BE2C (cell line): ENCODE measurements at regions not wholly inside any gene's neighbourhood (a gene's known extent, or its start where the extent isn't known, plus 50 kb on each side); places are given as distances from the start of the nearest gene placed in this dataset.

Experiments
- DNase-seq: peaks from one replicate; pipeline ENCODE4 v3.0.0-alpha.2; 2020
- H3K27me3 ChIP-seq: fragments of 250-450 bp; sonication (Bioruptor Pico); 2 replicates; pipeline ENCODE4 v1.5.1; 2020; ENCODE audit warnings: mild to moderate bottlenecking
- H3K36me3 ChIP-seq: fragments of 250-450 bp; sonication (Bioruptor Pico); 2 replicates; pipeline ENCODE4 v1.5.1; 2020; ENCODE audit warnings: mild to moderate bottlenecking
- H3K4me1 ChIP-seq: fragments of 250-450 bp; sonication (Bioruptor Pico); 2 replicates; pipeline ENCODE4 v1.5.1; 2020
- H3K4me3 ChIP-seq: 2 replicates; pipeline ENCODE4 v1.5.1; 2011; ENCODE audit warnings: low read depth, low read length
- H3K9me3 ChIP-seq: fragments of 250-450 bp; sonication (Bioruptor Pico); 2 replicates; pipeline ENCODE4 v1.5.1; 2020
- TF ChIP-seq, protein P1 (sequence below): IDR thresholded peaks from 2 replicates; pipeline ENCODE4 v1.5.1; 2012; ENCODE audit warnings: mild to moderate bottlenecking, low read depth, low read length

DNA sequence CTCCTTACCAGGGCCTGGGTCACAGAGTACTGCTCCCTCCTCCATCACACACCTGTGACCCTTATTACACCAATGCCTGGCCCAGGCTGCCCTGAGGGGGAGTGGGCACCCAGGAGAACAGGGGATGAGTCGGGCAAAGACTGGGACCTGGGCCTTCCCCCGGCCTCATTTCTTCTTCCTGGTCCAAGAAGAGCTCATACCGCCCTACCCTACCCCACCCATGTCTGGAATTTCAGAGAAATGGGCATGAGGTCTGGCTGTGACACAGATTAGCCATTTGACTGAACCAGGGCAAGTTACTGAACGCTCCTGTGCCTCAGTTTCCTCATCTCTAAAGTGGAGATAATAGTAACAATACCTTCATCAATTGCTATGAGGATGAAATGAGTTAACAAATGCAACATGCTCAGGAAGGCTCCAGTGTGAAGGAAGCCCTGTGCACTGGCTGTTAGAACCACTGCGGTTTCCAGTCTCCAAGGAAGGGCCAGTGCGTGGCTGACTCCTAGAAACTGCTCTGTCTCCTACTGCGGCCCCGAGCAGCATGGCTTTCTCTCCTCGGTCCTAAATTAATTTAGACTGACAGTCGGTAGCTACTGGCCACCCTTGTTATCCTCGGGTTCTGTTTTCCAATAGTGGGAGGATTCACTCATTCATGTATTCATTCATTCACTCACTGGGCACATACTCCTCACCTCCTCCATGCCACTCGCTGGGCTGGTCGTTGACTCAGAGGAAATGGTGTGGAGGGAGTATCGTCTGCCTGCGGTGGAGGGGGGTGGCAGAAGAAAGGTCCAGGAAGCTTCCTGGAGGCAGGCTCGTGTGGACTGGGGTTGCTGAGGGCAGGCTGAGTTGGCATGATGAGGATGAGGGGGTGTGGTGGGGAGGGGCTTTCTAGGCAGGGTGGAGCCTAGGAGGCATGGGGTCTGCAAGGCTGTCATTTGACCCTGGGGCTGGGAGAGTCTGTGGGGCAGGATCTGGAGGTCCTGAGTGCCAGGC, 175.6 kb downstream of the GLI2 start:
- no peaks in the 10 kb centered on the region for H3K27me3 ChIP-seq
- DNase-seq: no peak
- TF ChIP-seq, protein P1, sequence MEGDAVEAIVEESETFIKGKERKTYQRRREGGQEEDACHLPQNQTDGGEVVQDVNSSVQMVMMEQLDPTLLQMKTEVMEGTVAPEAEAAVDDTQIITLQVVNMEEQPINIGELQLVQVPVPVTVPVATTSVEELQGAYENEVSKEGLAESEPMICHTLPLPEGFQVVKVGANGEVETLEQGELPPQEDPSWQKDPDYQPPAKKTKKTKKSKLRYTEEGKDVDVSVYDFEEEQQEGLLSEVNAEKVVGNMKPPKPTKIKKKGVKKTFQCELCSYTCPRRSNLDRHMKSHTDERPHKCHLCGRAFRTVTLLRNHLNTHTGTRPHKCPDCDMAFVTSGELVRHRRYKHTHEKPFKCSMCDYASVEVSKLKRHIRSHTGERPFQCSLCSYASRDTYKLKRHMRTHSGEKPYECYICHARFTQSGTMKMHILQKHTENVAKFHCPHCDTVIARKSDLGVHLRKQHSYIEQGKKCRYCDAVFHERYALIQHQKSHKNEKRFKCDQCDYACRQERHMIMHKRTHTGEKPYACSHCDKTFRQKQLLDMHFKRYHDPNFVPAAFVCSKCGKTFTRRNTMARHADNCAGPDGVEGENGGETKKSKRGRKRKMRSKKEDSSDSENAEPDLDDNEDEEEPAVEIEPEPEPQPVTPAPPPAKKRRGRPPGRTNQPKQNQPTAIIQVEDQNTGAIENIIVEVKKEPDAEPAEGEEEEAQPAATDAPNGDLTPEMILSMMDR: no peak
- H3K4me3 ChIP-seq: no peak overlapping the region
- peaks cover 21% of the 10 kb centered on the region for H3K4me1 ChIP-seq
- no peaks in the 10 kb centered on the region for H3K36me3 ChIP-seq
- no peaks in the 10 kb centered on the region for H3K9me3 ChIP-seq

DNA sequence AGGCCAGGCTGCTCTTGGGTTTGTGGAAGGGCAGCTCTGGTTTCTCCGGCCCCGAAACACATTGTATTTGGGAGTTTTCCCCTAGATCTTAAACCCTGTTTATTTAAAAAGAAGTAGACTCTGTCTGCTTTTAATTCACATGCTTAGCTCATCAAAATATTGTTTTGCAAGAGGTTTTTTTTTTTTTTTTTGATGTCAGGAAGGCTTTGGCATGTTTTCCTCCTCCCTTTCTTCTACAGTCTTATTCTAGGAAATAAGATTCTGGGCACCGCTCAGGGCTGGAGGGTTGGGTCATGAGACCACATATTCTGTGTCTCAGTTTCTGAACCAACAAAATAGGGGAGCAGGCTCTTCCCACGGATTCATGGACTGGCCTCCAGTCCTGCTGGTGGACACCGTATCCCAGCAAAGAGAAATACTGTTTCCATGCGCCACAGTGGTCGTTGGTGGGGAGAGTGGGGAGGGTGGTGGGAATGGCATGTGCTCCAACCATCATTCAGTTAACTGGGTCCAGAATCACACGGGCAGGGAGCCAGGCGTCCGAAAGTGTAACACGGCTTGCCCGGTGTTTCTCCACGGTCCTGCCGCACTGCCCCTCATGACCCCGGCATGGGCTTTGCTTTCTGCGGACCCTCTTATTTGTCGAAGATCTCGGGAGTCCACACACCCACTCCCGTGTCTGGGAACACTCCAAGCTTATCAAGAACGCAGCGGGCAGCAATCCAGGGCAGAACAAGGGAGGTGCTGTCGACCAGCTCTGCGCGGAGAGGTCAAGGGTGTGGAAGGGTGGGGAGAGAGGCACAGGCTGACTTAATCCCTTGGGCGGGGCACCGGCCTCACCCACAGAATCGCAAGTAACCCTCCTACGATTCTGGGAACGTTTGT, 176.7 kb downstream of the GLI2 start:
- H3K4me1 ChIP-seq: peaks cover 24% of the 10 kb centered on the region
- DNase-seq: no peak
- H3K4me3 ChIP-seq: no peak overlapping the region
- no peaks in the 10 kb centered on the region for H3K27me3 ChIP-seq
- H3K9me3 ChIP-seq: no peaks in the 10 kb centered on the region
- no peaks in the 10 kb centered on the region for H3K36me3 ChIP-seq
- TF ChIP-seq, protein P1: no peak

DNA sequence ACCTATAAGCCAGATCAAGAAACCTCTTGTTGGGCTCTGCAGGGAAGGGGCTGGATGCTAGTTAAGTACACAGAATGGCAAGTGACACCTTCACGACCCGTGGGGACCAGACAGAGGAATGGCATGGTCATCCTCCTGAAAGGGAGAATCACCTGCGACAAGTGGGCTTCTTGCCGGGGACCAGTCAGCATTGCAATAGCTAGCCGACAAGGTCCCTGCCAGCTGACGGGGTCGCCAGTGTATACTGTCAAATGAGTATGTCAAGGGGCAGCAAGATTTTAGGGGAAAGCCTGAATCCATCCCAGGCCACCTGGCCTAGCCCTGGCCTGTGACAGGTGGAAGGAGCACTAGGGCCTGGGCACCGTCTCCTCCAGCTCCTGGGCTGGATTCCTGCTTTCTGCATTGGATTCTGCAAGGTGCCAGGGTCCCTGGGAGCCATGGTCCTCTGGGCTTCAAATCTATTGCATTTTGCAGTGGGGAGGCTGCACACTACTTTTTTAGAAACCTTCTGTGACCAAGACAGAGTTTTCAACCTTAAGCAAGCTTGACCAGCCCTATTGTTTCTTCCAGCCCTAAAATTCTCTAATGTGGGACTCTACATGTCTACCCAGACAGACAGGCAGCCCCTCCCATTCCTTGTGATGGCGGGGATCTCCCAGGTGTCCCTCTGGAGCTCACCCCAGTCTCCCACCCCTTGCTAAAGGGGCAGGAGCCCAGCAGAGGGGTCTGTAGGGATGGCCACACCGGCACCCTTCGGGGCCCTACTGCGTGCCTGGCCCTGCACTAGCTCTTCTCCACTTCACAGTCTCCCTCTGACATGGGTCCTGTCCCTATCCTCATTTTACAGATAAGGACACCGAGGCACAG, 178.5 kb downstream of the GLI2 start:
- no peak overlapping the region for H3K4me3 ChIP-seq
- TF ChIP-seq, protein P1: no peak
- H3K27me3 ChIP-seq: no peaks in the 10 kb centered on the region

DNA sequence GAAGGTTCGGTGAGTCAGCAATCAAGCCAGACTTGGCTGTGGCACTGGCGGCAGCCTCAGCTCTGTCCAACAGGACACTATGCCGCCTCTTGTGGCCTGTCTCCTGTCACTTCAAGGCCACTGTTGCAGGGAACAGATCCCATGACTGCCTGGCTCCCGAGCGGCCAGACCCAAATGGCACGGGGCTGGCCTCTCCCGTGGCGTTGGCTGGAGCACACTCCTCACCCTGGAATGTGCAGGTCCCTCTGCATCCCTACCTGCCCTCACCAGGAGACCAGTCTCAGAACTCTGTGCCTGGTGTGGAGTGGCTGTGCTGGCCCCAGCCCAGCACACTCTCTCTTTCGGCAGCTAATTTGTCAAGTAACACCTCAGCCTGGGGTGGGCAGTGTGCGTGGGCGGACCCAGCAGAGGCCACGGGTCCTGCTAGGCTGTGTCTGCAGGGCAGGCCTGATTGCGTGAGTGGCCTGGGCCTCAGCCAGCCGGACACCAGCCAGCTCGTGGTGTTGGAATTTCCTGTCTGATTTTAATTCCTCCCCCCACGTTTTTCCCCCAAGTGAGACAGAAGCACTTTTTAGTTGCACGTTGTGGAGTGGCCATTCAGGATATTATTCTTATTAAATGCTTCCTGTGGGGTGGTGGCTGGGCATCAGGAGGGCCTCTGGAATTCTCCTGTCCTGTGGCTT, 179.3 kb downstream of the GLI2 start:
- Histone ChIP-seq H3K27me3 (no peaks in the 10 kb centered on the region), H3K9me3 (no peaks in the 10 kb centered on the region), H3K4me3 (no peak overlapping the region), H3K4me1 (peaks cover 26% of the 10 kb centered on the region), H3K36me3 (no peaks in the 10 kb centered on the region)
- TF ChIP-seq, protein P1: peak; percentile 35
- DNase-seq: peak; percentile 74

More for the DNA sequence above, 178.5 kb downstream of the GLI2 start:
- DNase-seq: no peak
- Histone ChIP-seq H3K36me3 (no peaks in the 10 kb centered on the region), H3K4me1 (peaks cover 26% of the 10 kb centered on the region), H3K9me3 (no peaks in the 10 kb centered on the region)

DNA sequence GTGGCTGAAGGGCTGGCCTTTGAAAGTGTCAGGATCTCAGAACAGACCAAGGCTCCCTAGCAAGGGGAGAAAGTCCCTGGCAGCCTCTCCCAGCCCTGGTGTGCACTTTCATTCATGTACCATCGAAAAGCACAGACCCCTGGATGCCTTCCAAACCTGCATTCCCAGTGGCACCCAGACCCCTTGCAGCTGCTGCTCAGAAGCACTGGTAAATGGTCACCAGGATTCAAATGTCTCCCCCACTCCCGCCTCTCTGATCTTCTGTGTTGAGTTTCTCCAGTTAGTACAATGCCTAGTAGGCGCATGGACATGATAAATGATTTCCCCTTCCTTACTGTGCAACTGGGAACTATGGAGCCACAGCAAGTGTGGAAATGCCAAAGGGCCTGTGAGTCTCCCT, 180.0 kb downstream of the GLI2 start:
- TF ChIP-seq, protein P1: no peak
- peak; percentile 64 for DNase-seq
- H3K27me3 ChIP-seq: no peaks in the 10 kb centered on the region

More for the DNA sequence above, 180.0 kb downstream of the GLI2 start:
- H3K9me3 ChIP-seq: no peaks in the 10 kb centered on the region
- no peak overlapping the region for H3K4me3 ChIP-seq
- H3K4me1 ChIP-seq: peaks cover 26% of the 10 kb centered on the region
- H3K36me3 ChIP-seq: no peaks in the 10 kb centered on the region
